H9 (cell line): ENCODE measurements at regions not wholly inside any gene's neighbourhood (a gene's known extent, or its start where the extent isn't known, plus 50 kb on each side); places are given as distances from the start of the nearest gene placed in this dataset.

Experiments used
- DNase-seq: peaks from one replicate; pipeline ENCODE4 v3.0.0-alpha.2; 2017
- H2AFZ ChIP-seq: one replicate; pipeline ENCODE4 v1.6.1; 2013; ENCODE audit warnings: mild to moderate bottlenecking, low read length, control low read depth, moderate library complexity
- H2AK5ac ChIP-seq: 2 replicates; pipeline ENCODE4 v1.6.1; 2013; ENCODE audit warnings: low read length, control low read depth, mixed read lengths; ENCODE audit not compliant: insufficient read length
- H2BK120ac ChIP-seq: one replicate; pipeline ENCODE4 v1.6.1; 2013; ENCODE audit warnings: low read depth, mild to moderate bottlenecking, low read length, control low read depth, inconsistent platforms; ENCODE audit not compliant: poor library complexity, severe bottlenecking
- H2BK12ac ChIP-seq: 2 replicates; pipeline ENCODE4 v1.6.1; 2013; ENCODE audit warnings: low read length, control low read depth, mixed read lengths, low read depth; ENCODE audit not compliant: insufficient read length
- H2BK15ac ChIP-seq: 2 replicates; pipeline ENCODE4 v1.6.1; 2013; ENCODE audit warnings: low read depth, low read length, control low read depth
- H2BK20ac ChIP-seq: one replicate; pipeline ENCODE4 v1.6.1; 2013; ENCODE audit warnings: low read depth, mild to moderate bottlenecking, low read length, control low read depth, inconsistent platforms; ENCODE audit not compliant: poor library complexity, severe bottlenecking
- H2BK5ac ChIP-seq: 2 replicates; pipeline ENCODE4 v1.6.1; 2013; ENCODE audit warnings: low read length, control low read depth, mixed read lengths; ENCODE audit not compliant: insufficient read length
- H3K14ac ChIP-seq: 2 replicates; pipeline ENCODE4 v1.6.1; 2013; ENCODE audit warnings: low read length, control low read depth; ENCODE audit not compliant: insufficient read depth
- H3K18ac ChIP-seq: 2 replicates; pipeline ENCODE4 v1.6.1; 2013; ENCODE audit warnings: low read depth, mild to moderate bottlenecking, mixed read lengths, low read length, control low read depth; ENCODE audit not compliant: insufficient read length
- H3K23ac ChIP-seq: 2 replicates; pipeline ENCODE4 v1.6.1; 2013; ENCODE audit warnings: low read length, control low read depth, mixed read lengths, low read depth; ENCODE audit not compliant: insufficient read length
- H3K23me2 ChIP-seq: 2 replicates; pipeline ENCODE4 v1.6.1; 2013; ENCODE audit warnings: low read depth, mild to moderate bottlenecking, mixed read lengths, low read length, control low read depth; ENCODE audit not compliant: insufficient read length, poor library complexity, severe bottlenecking
- H3K27ac ChIP-seq: 2 replicates; pipeline ENCODE4 v1.5.1; 2013; ENCODE audit warnings: low read length, control low read depth, mixed read lengths, low read depth; ENCODE audit not compliant: insufficient read length
- H3K27me3 ChIP-seq: 2 replicates; pipeline ENCODE4 v1.6.1; 2013; ENCODE audit warnings: low read length, control low read depth, inconsistent platforms; ENCODE audit not compliant: insufficient read depth
- H3K4ac ChIP-seq: 2 replicates; pipeline ENCODE4 v1.6.1; 2013; ENCODE audit warnings: low read depth, mild to moderate bottlenecking, control low read depth, inconsistent platforms, low read length, moderate library complexity
- H3K4me1 ChIP-seq: 2 replicates; pipeline ENCODE4 v1.6.1; 2013; ENCODE audit warnings: low read length, control low read depth, inconsistent platforms; ENCODE audit not compliant: insufficient read depth
- H3K4me2 ChIP-seq: 2 replicates; pipeline ENCODE4 v1.6.1; 2013; ENCODE audit warnings: low read length, control low read depth, mixed read lengths; ENCODE audit not compliant: insufficient read length, insufficient read depth
- H3K56ac ChIP-seq: 2 replicates; pipeline ENCODE4 v1.6.1; 2013; ENCODE audit warnings: low read depth, mild to moderate bottlenecking, mixed read lengths, low read length, control low read depth; ENCODE audit not compliant: insufficient read length
- H3K79me1 ChIP-seq: 2 replicates; pipeline ENCODE4 v1.6.1; 2013; ENCODE audit warnings: low read depth, mild to moderate bottlenecking, moderate library complexity, low read length, control low read depth, inconsistent platforms; ENCODE audit not compliant: insufficient read depth, poor library complexity, severe bottlenecking
- H3K79me2 ChIP-seq: 2 replicates; pipeline ENCODE4 v1.6.1; 2013; ENCODE audit warnings: low read length, control low read depth, inconsistent platforms; ENCODE audit not compliant: insufficient read depth
- H3K9ac ChIP-seq: 2 replicates; pipeline ENCODE4 v1.6.1; 2013; ENCODE audit warnings: low read length, control low read depth, mixed read lengths; ENCODE audit not compliant: insufficient read length; ENCODE audit errors: extremely low read depth
- H3K9me3 ChIP-seq: one replicate; pipeline ENCODE4 v1.6.1; 2013; ENCODE audit warnings: low read depth, low read length, inconsistent platforms; ENCODE audit not compliant: control insufficient read depth
- H3T11ph ChIP-seq: one replicate; pipeline ENCODE4 v1.6.1; 2013; ENCODE audit warnings: mild to moderate bottlenecking, low read length, control low read depth, inconsistent platforms
- H4K20me1 ChIP-seq: one replicate; pipeline ENCODE4 v1.6.1; 2013; ENCODE audit not compliant: control insufficient read depth, insufficient read length, insufficient read depth
- H4K5ac ChIP-seq: 2 replicates; pipeline ENCODE4 v1.6.1; 2013; ENCODE audit warnings: low read depth, mild to moderate bottlenecking, mixed read lengths, low read length, control low read depth; ENCODE audit not compliant: insufficient read length
- H4K8ac ChIP-seq: replicated peaks from 2 replicates; pipeline ENCODE4 v1.6.1; 2013; ENCODE audit warnings: low read length, control low read depth, mixed read lengths, low read depth; ENCODE audit not compliant: insufficient read length
- H4K91ac ChIP-seq: 2 replicates; pipeline ENCODE4 v1.6.1; 2013; ENCODE audit warnings: low read depth, mild to moderate bottlenecking, moderate library complexity, mixed read lengths, low read length, control low read depth; ENCODE audit not compliant: insufficient read length
- H3K27ac Mint-ChIP-seq, 3 experiments: 2 replicates in 2 of 3; 3 replicates in 1 of 3; pipeline ENCODE4 v1.8.0; 2020 to 2021; ENCODE audit warnings: mixed read lengths in 3 of 3, mild to moderate bottlenecking in 1 of 3, moderate library complexity in 1 of 3
- H3K27me3 Mint-ChIP-seq: 2 replicates; pipeline ENCODE4 v1.8.0; 2021; ENCODE audit warnings: low read depth, mild to moderate bottlenecking, moderate library complexity, mixed read lengths
- H3K36me3 Mint-ChIP-seq, 3 experiments: 2 replicates in 2 of 3; 3 replicates in 1 of 3; pipeline ENCODE4 v1.8.0; 2020 to 2021; ENCODE audit warnings: low read depth in 3 of 3, mixed read lengths in 3 of 3; ENCODE audit not compliant: insufficient read depth in 1 of 3
- H3K4me1 Mint-ChIP-seq, 2 experiments: 2 replicates each; pipeline ENCODE4 v1.8.0; 2020; ENCODE audit warnings: mixed read lengths in 2 of 2
- H3K4me3 Mint-ChIP-seq, 2 experiments: 2 replicates in 1 of 2; 3 replicates in 1 of 2; pipeline ENCODE4 v1.8.0; 2020 to 2021; ENCODE audit warnings: mild to moderate bottlenecking in 2 of 2, mixed read lengths in 2 of 2, moderate library complexity in 1 of 2
- H3K9me3 Mint-ChIP-seq, 2 experiments: 2 replicates in 1 of 2; 3 replicates in 1 of 2; pipeline ENCODE4 v1.8.0; 2020; ENCODE audit warnings: mild to moderate bottlenecking in 2 of 2, mixed read lengths in 2 of 2, moderate library complexity in 1 of 2
- TF ChIP-seq, protein P1 (sequence below): fragments of 200-600 bp; sonication (generic); conservative IDR thresholded peaks from 3 replicates; pipeline ENCODE4 v1.8.0; 2021; ENCODE audit warnings: antibody characterized with exemption, mild to moderate bottlenecking

DNA sequence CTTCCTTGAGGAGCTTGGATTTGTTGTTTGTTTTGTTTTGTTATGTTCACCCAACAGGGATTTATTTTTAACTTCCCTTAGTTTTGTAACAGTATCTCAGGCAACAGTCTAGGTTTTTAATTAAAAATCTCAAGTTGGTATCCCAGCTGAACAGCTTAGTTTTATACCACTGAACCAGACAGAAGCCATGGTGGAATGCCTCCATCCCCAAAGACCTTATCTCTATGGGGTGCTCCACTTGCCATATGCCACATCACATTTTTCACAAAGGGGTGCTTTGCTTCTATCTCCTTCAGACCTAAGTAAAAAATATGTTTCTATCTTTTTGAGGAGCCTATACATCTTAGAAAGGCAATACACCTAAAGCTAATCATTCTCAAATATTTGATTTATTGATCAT, 715.8 kb upstream of the KIF2B start:
- DNase-seq = no peak
- H3K4ac ChIP-seq = no peak overlapping the region
- H3K23ac ChIP-seq = no peak overlapping the region
- H3K18ac ChIP-seq = no peak overlapping the region
- H3T11ph ChIP-seq = no peak overlapping the region
- H3K4me2 ChIP-seq = no peak overlapping the region
- Mint-ChIP-seq H3K27me3 (no peaks in the 10 kb centered on the region), H3K27ac (no peak overlapping the region), H3K9me3 (peaks cover 5% of the 10 kb centered on the region in 2 experiments; a peak in 3 of 5 replicates), H3K4me3 (no peak overlapping the region), H3K4me1 (peaks cover 0 to 2% of the 10 kb centered on the region in 2 experiments; a peak in 1 of 4 replicates), H3K36me3 (no peaks in the 10 kb centered on the region; a peak in 3 of 7 replicates)
- H2BK12ac ChIP-seq = no peak overlapping the region
- H2AFZ ChIP-seq = no peak overlapping the region
- no peaks in the 10 kb centered on the region for H3K4me1 ChIP-seq
- H3K27me3 ChIP-seq = no peaks in the 10 kb centered on the region
- H3K23me2 ChIP-seq = no peaks in the 10 kb centered on the region
- H2BK15ac ChIP-seq = no peak overlapping the region
- H4K8ac ChIP-seq = no peak overlapping the region
- no peak overlapping the region for H4K91ac ChIP-seq
- no peak overlapping the region for H3K14ac ChIP-seq
- no peak overlapping the region for H4K5ac ChIP-seq
- H3K56ac ChIP-seq = no peak overlapping the region
- H2AK5ac ChIP-seq = no peak overlapping the region
- TF ChIP-seq, protein P1, sequence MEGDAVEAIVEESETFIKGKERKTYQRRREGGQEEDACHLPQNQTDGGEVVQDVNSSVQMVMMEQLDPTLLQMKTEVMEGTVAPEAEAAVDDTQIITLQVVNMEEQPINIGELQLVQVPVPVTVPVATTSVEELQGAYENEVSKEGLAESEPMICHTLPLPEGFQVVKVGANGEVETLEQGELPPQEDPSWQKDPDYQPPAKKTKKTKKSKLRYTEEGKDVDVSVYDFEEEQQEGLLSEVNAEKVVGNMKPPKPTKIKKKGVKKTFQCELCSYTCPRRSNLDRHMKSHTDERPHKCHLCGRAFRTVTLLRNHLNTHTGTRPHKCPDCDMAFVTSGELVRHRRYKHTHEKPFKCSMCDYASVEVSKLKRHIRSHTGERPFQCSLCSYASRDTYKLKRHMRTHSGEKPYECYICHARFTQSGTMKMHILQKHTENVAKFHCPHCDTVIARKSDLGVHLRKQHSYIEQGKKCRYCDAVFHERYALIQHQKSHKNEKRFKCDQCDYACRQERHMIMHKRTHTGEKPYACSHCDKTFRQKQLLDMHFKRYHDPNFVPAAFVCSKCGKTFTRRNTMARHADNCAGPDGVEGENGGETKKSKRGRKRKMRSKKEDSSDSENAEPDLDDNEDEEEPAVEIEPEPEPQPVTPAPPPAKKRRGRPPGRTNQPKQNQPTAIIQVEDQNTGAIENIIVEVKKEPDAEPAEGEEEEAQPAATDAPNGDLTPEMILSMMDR = no peak
- no peak overlapping the region for H2BK5ac ChIP-seq
- no peaks in the 10 kb centered on the region for H4K20me1 ChIP-seq
- H2BK20ac ChIP-seq = no peak overlapping the region
- H2BK120ac ChIP-seq = no peak overlapping the region
- no peaks in the 10 kb centered on the region for H3K9me3 ChIP-seq
- H3K79me1 ChIP-seq = no peaks in the 10 kb centered on the region
- no peak overlapping the region for H3K27ac ChIP-seq
- no peak overlapping the region for H3K9ac ChIP-seq
- no peaks in the 10 kb centered on the region for H3K79me2 ChIP-seq
